DND-41 (cell line): ENCODE measurements at regions not wholly inside any gene's neighbourhood (a gene's known extent, or its start where the extent isn't known, plus 50 kb on each side); places are given as distances from the start of the nearest gene placed in this dataset.
"Not testable (repeated sequence)": the region's sequence is repeated elsewhere in the genome, so short reads cannot be mapped to it uniquely, and the experiment has no call there.

Experiments used
- ATAC-seq: fragments of 200-7000 bp; cut with Tn5 transposase; 3 replicates; pipeline ENCODE4 v1.9.1; 2021; ENCODE audit warnings: low read depth; ENCODE audit not compliant: insufficient read depth
- DNase-seq: peaks from one replicate; pipeline ENCODE4 v3.0.0-alpha.2; 2020
- H2AFZ ChIP-seq: 2 replicates; pipeline ENCODE4 v1.6.0; 2012; ENCODE audit warnings: low read depth, low read length
- H3K27ac ChIP-seq: 2 replicates; pipeline ENCODE4 v1.5.1; 2012; ENCODE audit warnings: low read length, inconsistent platforms
- H3K27me3 ChIP-seq: fragments of 200-600 bp; sonication (generic); 2 replicates; pipeline ENCODE4 v1.6.0; 2012; ENCODE audit warnings: low read length, mild to moderate bottlenecking, inconsistent platforms; ENCODE audit not compliant: insufficient read depth, poor library complexity
- H3K36me3 ChIP-seq: 2 replicates; pipeline ENCODE4 v1.5.1; 2012; ENCODE audit warnings: low read length, inconsistent platforms; ENCODE audit not compliant: insufficient read depth
- H3K4me1 ChIP-seq: 2 replicates; pipeline ENCODE4 v1.5.1; 2012; ENCODE audit warnings: mild to moderate bottlenecking, low read length; ENCODE audit not compliant: insufficient read depth
- H3K4me2 ChIP-seq: 2 replicates; pipeline ENCODE4 v1.6.0; 2012; ENCODE audit warnings: mild to moderate bottlenecking, moderate library complexity, low read length, inconsistent platforms; ENCODE audit not compliant: insufficient read depth
- H3K4me3 ChIP-seq, 2 experiments: fragments of 200-600 bp in 1 of 2; shearing (Covaris generic) in 1 of 2; 2 replicates each; pipeline ENCODE4 v1.5.1; 2012 to 2016; ENCODE audit warnings: inconsistent platforms in 2 of 2, low read length in 2 of 2, mild to moderate bottlenecking in 2 of 2, low read depth in 1 of 2, moderate library complexity in 1 of 2
- H3K79me2 ChIP-seq: 2 replicates; pipeline ENCODE4 v1.6.0; 2012; ENCODE audit warnings: low read length, inconsistent platforms; ENCODE audit not compliant: insufficient read depth
- H3K9ac ChIP-seq: 2 replicates; pipeline ENCODE4 v1.6.0; 2012; ENCODE audit warnings: low read depth, mild to moderate bottlenecking, inconsistent platforms, low read length, moderate library complexity
- H3K9me3 ChIP-seq: 2 replicates; pipeline ENCODE4 v1.5.1; 2012; ENCODE audit warnings: low read length, moderate library complexity, mild to moderate bottlenecking, inconsistent platforms; ENCODE audit not compliant: insufficient read depth, severe bottlenecking
- H4K20me1 ChIP-seq: 2 replicates; pipeline ENCODE4 v1.6.0; 2012; ENCODE audit warnings: low read length; ENCODE audit not compliant: insufficient read depth
- CTCF ChIP-seq: IDR thresholded peaks from 2 replicates; pipeline ENCODE4 v1.5.1; 2012; ENCODE audit warnings: borderline replicate concordance, low read length, moderate library complexity, mild to moderate bottlenecking; ENCODE audit not compliant: poor library complexity, severe bottlenecking; ENCODE audit errors: extremely low read depth
- EZH2 ChIP-seq: IDR thresholded peaks from 3 replicates; pipeline ENCODE4 v1.6.1; 2012; ENCODE audit warnings: borderline replicate concordance, low read depth, mild to moderate bottlenecking, moderate library complexity, low read length, inconsistent platforms; ENCODE audit not compliant: severe bottlenecking

GRCh38 chr15:98103570-98103969, 143.1 kb downstream of the ARRDC4 start:
- Histone ChIP-seq H3K27ac (0 out of 2 replicates have a peak overlapping the region, but pooled peaks have one; percentile 32), H3K4me2 (no peak overlapping the region), H3K4me3 (no peak overlapping the region), H3K36me3 (no peaks in the 10 kb centered on the region), H3K27me3 (no peaks in the 10 kb centered on the region), H4K20me1 (no peaks in the 10 kb centered on the region), H3K4me1 (peaks cover 38% of the 10 kb centered on the region), H2AFZ (no peak overlapping the region), H3K9me3 (peaks cover under 1% of the 10 kb centered on the region), H3K79me2 (no peaks in the 10 kb centered on the region), H3K9ac (no peak overlapping the region)
- TF ChIP-seq EZH2 (no peak), CTCF (no peak)
- ATAC-seq (no peak), DNase-seq (no peak)

GRCh38 chr15:98104386-98105151, 144.1 kb downstream of the ARRDC4 start:
- H3K9ac ChIP-seq, H3K4me2 ChIP-seq, H3K4me3 ChIP-seq, DNase-seq, H3K36me3 ChIP-seq, H3K27me3 ChIP-seq, H3K9me3 ChIP-seq, H2AFZ ChIP-seq, H4K20me1 ChIP-seq, H3K79me2 ChIP-seq, ATAC-seq: not testable (repeated sequence)
- Histone ChIP-seq H3K4me1 (peaks cover 46% of the 10 kb centered on the region), H3K27ac (peak overlapping the region; percentile 56; the same call in 1 of the 2 replicates)

GRCh38 chr15:98106615-98107194, 146.2 kb downstream of the ARRDC4 start:
- not testable (repeated sequence) for H3K4me3 ChIP-seq, H4K20me1 ChIP-seq, H3K79me2 ChIP-seq, H3K4me2 ChIP-seq, H2AFZ ChIP-seq, H3K36me3 ChIP-seq, H3K9me3 ChIP-seq, H3K27me3 ChIP-seq
- DNase-seq (peak; percentile 82), ATAC-seq (peak; percentile 97)
- H3K9ac ChIP-seq: peak overlapping the region; percentile 25
- H3K27ac ChIP-seq: peak overlapping the region; percentile 71
- H3K4me1 ChIP-seq: peaks cover 46% of the 10 kb centered on the region

- no peaks in the 10 kb centered on the region for H3K79me2 ChIP-seq
- no peak overlapping the region for H3K27ac ChIP-seq
- DNase-seq (no peak), ATAC-seq (no peak)
- no peak overlapping the region for H3K9ac ChIP-seq
- H3K4me3 ChIP-seq: no peak overlapping the region
- peaks cover 4% of the 10 kb centered on the region for H3K9me3 ChIP-seq
- H3K4me2 ChIP-seq: no peak overlapping the region
- peaks cover 30% of the 10 kb centered on the region for H3K4me1 ChIP-seq
- 0 out of 2 replicates have a peak overlapping the region, but pooled peaks have one; percentile 1 for H2AFZ ChIP-seq
- no peaks in the 10 kb centered on the region for H4K20me1 ChIP-seq
- TF ChIP-seq CTCF (no peak), EZH2 (no peak)
- H3K27me3 ChIP-seq: no peaks in the 10 kb centered on the region
- H3K36me3 ChIP-seq: no peaks in the 10 kb centered on the region
Observed at GRCh38 chr15:98111806-98112205, 151.3 kb downstream of the ARRDC4 start.
